Nephron (organoid): ENCODE measurements at regions not wholly inside any gene's neighbourhood (a gene's known extent, or its start where the extent isn't known, plus 50 kb on each side); places are given as distances from the start of the nearest gene placed in this dataset.
A peak's percentile ranks its signal among the peaks of the same experiment; 100 is the strongest.

Source experiments
- H3K27ac Mint-ChIP-seq, 3 experiments: 2 replicates each; pipeline ENCODE4 v1.8.0; 2020; ENCODE audit warnings: mixed read lengths in 3 of 3, mild to moderate bottlenecking in 2 of 3, moderate library complexity in 1 of 3
- H3K27me3 Mint-ChIP-seq: 2 replicates; pipeline ENCODE4 v1.8.0; 2021; ENCODE audit warnings: low read depth, mild to moderate bottlenecking, moderate library complexity, mixed read lengths
- H3K36me3 Mint-ChIP-seq: 2 replicates; pipeline ENCODE4 v1.8.0; 2020; ENCODE audit warnings: low read depth, mixed read lengths
- H3K4me1 Mint-ChIP-seq: 2 replicates; pipeline ENCODE4 v1.8.0; 2020; ENCODE audit warnings: mixed read lengths
- H3K4me3 Mint-ChIP-seq, 3 experiments: 2 replicates each; pipeline ENCODE4 v1.8.0; 2020; ENCODE audit warnings: mild to moderate bottlenecking in 3 of 3, mixed read lengths in 3 of 3, moderate library complexity in 2 of 3
- H3K9me3 Mint-ChIP-seq: 2 replicates; pipeline ENCODE4 v1.8.0; 2020; ENCODE audit warnings: mixed read lengths
- CTCF ChIP-seq, 3 experiments: fragments of 200-600 bp; sonication (generic); IDR thresholded peaks; one replicate each; pipeline ENCODE4 v1.5.0; 2021; ENCODE audit warnings: antibody characterized with exemption in 3 of 3; ENCODE audit not compliant: unreplicated experiment in 3 of 3

- Mint-ChIP-seq H3K9me3 (no peaks in the 10 kb centered on the region), H3K4me3 (no peak overlapping the region), H3K36me3 (no peaks in the 10 kb centered on the region), H3K4me1 (peaks cover 16% of the 10 kb centered on the region), H3K27ac (no peak overlapping the region), H3K27me3 (no peaks in the 10 kb centered on the region)
- TF ChIP-seq CTCF (IDR thresholded peaks at IDR 0.05; ENCODE audit: unreplicated experiment in 3 of 3): no peak
These were observed 187.1 kb upstream of the ARX start for GRCh38 chrX:25202827-25203226.

- Mint-ChIP-seq H3K4me1 (peaks cover 11% of the 10 kb centered on the region), H3K36me3 (no peaks in the 10 kb centered on the region), H3K27me3 (no peaks in the 10 kb centered on the region), H3K27ac (peak overlapping the region in 1 of 3 experiments; percentile 92), H3K4me3 (no peak overlapping the region), H3K9me3 (peaks cover 7% of the 10 kb centered on the region)
- no peak for TF ChIP-seq CTCF (IDR thresholded peaks at IDR 0.05; ENCODE audit: unreplicated experiment in 3 of 3)
These were observed 183.1 kb upstream of the ARX start for GRCh38 chrX:25198891-25199290.

GRCh38 chrX:25198253-25198652 is 182.5 kb upstream of the ARX start:
- Mint-ChIP-seq H3K4me1 (peaks cover 11% of the 10 kb centered on the region), H3K4me3 (no peak overlapping the region), H3K36me3 (no peaks in the 10 kb centered on the region), H3K27ac (peak overlapping the region in 1 of 3 experiments; percentile 25), H3K27me3 (no peaks in the 10 kb centered on the region), H3K9me3 (peaks cover 7% of the 10 kb centered on the region)
- no peak for TF ChIP-seq CTCF (IDR thresholded peaks at IDR 0.05; ENCODE audit: unreplicated experiment in 3 of 3)

- H3K4me3 Mint-ChIP-seq: no peak overlapping the region
- H3K9me3 Mint-ChIP-seq: peaks cover 7% of the 10 kb centered on the region
- peak overlapping the region in 1 of 3 experiments; percentile 45 for H3K27ac Mint-ChIP-seq
- TF ChIP-seq CTCF (IDR thresholded peaks at IDR 0.05; ENCODE audit: unreplicated experiment in 3 of 3): no peak
- H3K36me3 Mint-ChIP-seq: no peaks in the 10 kb centered on the region
- H3K27me3 Mint-ChIP-seq: peaks cover 3% of the 10 kb centered on the region
- peaks cover 11% of the 10 kb centered on the region for H3K4me1 Mint-ChIP-seq
These were observed 180.5 kb upstream of the ARX start for GRCh38 chrX:25196221-25196620.

- H3K4me3 Mint-ChIP-seq: no peak overlapping the region
- no peaks in the 10 kb centered on the region for H3K36me3 Mint-ChIP-seq
- peak in 2 of 3 experiments; percentile 4 to 16 for TF ChIP-seq CTCF (IDR thresholded peaks at IDR 0.05; ENCODE audit: unreplicated experiment in 3 of 3)
- peaks cover 15% of the 10 kb centered on the region for H3K9me3 Mint-ChIP-seq
- H3K4me1 Mint-ChIP-seq: no peaks in the 10 kb centered on the region
- no peak overlapping the region for H3K27ac Mint-ChIP-seq
- peaks cover 4% of the 10 kb centered on the region for H3K27me3 Mint-ChIP-seq
These were observed 175.6 kb upstream of the ARX start for GRCh38 chrX:25191403-25191802.

GRCh38 chrX:25181775-25182174 is 166.0 kb upstream of the ARX start:
- Mint-ChIP-seq H3K4me1 (peaks cover 12% of the 10 kb centered on the region), H3K9me3 (no peaks in the 10 kb centered on the region), H3K36me3 (no peaks in the 10 kb centered on the region), H3K27ac (no peak overlapping the region), H3K27me3 (peaks cover 12% of the 10 kb centered on the region), H3K4me3 (no peak overlapping the region)
- TF ChIP-seq CTCF (IDR thresholded peaks at IDR 0.05; ENCODE audit: unreplicated experiment in 3 of 3): no peak
